ENCODE measurements at regions not wholly inside any gene's neighbourhood (a gene's known extent, or its start where the extent isn't known, plus 50 kb on each side); places are given as distances from the start of the nearest gene placed in this dataset.

DNA sequence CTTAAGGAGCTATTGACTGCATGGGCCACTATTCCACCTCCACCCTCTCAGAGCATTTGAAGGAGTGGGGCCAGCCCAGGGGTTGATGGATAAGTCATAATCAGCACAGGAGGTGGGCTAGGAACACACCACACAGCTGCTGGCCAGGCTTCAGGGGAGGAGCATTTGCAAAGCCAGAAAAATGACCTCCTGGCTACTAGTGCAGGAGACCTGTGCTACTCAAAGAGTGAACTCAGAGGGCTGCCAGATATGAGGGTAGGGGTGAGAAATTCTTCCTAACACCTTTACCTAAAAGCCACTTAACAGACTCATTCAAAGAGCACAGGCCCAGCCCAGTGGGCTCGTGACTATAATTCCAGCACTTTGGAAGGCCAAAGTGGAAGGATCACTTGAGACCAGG lies 210.8 kb downstream of the TBXT start (continued):
- TF ChIP-seq SMAD9 (CRISPR knock-in tag; IDR thresholded peaks at IDR 0.05) (no peak), TOPORS (CRISPR knock-in tag; IDR thresholded peaks at IDR 0.05) (no peak)

DNA sequence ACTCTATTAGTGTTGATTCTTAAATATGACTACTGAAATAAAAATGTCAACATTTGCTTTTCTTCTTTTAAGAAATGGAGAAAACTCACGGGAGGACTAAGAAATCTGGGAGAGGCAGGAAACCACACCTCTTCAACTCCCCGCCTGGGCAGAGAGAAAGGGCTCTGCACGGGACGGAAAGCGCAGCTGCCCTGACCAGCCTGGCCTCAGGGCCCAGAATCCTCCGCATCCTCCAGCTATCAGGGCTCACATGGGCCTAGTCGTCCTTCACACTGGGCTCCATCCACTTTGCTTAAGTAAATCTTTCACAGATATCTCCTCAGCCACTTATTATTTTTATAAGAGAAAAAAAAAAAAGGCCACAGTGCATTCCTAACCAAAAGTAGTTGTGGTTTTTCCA lies 215.1 kb downstream of the TBXT start:
- Histone ChIP-seq H3K9ac (ENCODE audit: insufficient read depth, low read depth, low read length) (no peak overlapping the region), H3K36me3 (replicated peaks in 1 of 2; ENCODE audit: control insufficient read depth in 1 of 2, insufficient read depth in 2 of 2, low read length in 2 of 2) (no peaks in the 10 kb centered on the region), H2AFZ (ENCODE audit: low read length) (no peak overlapping the region), H3K4me3 (replicated peaks in 1 of 3; ENCODE audit: insufficient read depth in 1 of 3, low read depth in 2 of 3, low read length in 3 of 3) (no peak overlapping the region), H3K4me1 (ENCODE audit: insufficient read depth, low read length) (no peaks in the 10 kb centered on the region), H3K27me3 (ENCODE audit: control insufficient read depth in 1 of 2, insufficient read depth in 2 of 2, low read length in 2 of 2) (peaks cover 3 to 25% of the 10 kb centered on the region in 2 experiments; a peak in 2 of 5 replicates), H4K20me1 (ENCODE audit: insufficient read depth, low read length) (no peaks in the 10 kb centered on the region), H3K9me3 (ENCODE audit: low read length) (no peaks in the 10 kb centered on the region), H3K27ac (ENCODE audit: extremely low read length, insufficient read depth, low read length) (no peak overlapping the region), H3K79me2 (ENCODE audit: insufficient read depth, low read length) (no peaks in the 10 kb centered on the region), H3K4me2 (ENCODE audit: low read depth, low read length) (no peak overlapping the region)
- POLR2A ChIA-PET, result no interaction called here
- BruUV-seq (replicated peaks), result no TSS peak
- no peak for ATAC-seq
- FAIRE-seq, result no peak
- DNase-seq (ENCODE audit: low spot score), result no peak
- intact Hi-C loops (cut with micrococcal nuclease; ENCODE audit: unreplicated experiment), result no loop called here
- CTCF ChIA-PET (ENCODE audit: low intra/inter-chr PET ratio, low total read pairs), result no interaction called here
- WGBS (ENCODE audit: low lambda C conversion rate), result 47% methylated on average over 7 of the region's 7 CpGs
- TF ChIP-seq, protein P1, sequence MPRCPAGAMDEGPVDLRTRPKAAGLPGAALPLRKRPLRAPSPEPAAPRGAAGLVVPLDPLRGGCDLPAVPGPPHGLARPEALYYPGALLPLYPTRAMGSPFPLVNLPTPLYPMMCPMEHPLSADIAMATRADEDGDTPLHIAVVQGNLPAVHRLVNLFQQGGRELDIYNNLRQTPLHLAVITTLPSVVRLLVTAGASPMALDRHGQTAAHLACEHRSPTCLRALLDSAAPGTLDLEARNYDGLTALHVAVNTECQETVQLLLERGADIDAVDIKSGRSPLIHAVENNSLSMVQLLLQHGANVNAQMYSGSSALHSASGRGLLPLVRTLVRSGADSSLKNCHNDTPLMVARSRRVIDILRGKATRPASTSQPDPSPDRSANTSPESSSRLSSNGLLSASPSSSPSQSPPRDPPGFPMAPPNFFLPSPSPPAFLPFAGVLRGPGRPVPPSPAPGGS (CRISPR knock-in tag; IDR thresholded peaks at IDR 0.05), result no peak
- TF ChIP-seq, protein P2, sequence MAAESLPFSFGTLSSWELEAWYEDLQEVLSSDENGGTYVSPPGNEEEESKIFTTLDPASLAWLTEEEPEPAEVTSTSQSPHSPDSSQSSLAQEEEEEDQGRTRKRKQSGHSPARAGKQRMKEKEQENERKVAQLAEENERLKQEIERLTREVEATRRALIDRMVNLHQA (CRISPR knock-in tag; IDR thresholded peaks at IDR 0.05), result no peak
- TF ChIP-seq ZNF564 (CRISPR knock-in tag; IDR thresholded peaks at IDR 0.05), result no peak
- TF ChIP-seq ZNF614 (CRISPR knock-in tag; IDR thresholded peaks at IDR 0.05; ENCODE audit: borderline replicate concordance), result no peak
- no peak for TF ChIP-seq SNRNP70 (IDR thresholded peaks at IDR 0.05; ENCODE audit: low read depth, low read length)
- no peak for TF ChIP-seq ZNF780A (CRISPR knock-in tag; IDR thresholded peaks at IDR 0.05)
- no peak for TF ChIP-seq ZSCAN25 (CRISPR knock-in tag; IDR thresholded peaks at IDR 0.05)
- TF ChIP-seq PAF1 (CRISPR knock-in tag; IDR thresholded peaks at IDR 0.05), result no peak
- TF ChIP-seq, protein P3, sequence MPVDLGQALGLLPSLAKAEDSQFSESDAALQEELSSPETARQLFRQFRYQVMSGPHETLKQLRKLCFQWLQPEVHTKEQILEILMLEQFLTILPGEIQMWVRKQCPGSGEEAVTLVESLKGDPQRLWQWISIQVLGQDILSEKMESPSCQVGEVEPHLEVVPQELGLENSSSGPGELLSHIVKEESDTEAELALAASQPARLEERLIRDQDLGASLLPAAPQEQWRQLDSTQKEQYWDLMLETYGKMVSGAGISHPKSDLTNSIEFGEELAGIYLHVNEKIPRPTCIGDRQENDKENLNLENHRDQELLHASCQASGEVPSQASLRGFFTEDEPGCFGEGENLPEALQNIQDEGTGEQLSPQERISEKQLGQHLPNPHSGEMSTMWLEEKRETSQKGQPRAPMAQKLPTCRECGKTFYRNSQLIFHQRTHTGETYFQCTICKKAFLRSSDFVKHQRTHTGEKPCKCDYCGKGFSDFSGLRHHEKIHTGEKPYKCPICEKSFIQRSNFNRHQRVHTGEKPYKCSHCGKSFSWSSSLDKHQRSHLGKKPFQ (CRISPR knock-in tag; IDR thresholded peaks at IDR 0.05; ENCODE audit: insufficient replicate concordance), result no peak
- TF ChIP-seq ZNF703 (CRISPR knock-in tag; IDR thresholded peaks at IDR 0.05; ENCODE audit: borderline replicate concordance), result no peak
- TF ChIP-seq ZNF772 (CRISPR knock-in tag; IDR thresholded peaks at IDR 0.05), result no peak
- TF ChIP-seq, protein P4, sequence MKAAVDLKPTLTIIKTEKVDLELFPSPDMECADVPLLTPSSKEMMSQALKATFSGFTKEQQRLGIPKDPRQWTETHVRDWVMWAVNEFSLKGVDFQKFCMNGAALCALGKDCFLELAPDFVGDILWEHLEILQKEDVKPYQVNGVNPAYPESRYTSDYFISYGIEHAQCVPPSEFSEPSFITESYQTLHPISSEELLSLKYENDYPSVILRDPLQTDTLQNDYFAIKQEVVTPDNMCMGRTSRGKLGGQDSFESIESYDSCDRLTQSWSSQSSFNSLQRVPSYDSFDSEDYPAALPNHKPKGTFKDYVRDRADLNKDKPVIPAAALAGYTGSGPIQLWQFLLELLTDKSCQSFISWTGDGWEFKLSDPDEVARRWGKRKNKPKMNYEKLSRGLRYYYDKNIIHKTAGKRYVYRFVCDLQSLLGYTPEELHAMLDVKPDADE (CRISPR knock-in tag; IDR thresholded peaks at IDR 0.05), result no peak
- no peak for TF ChIP-seq ZNF607 (CRISPR knock-in tag; IDR thresholded peaks at IDR 0.05; ENCODE audit: borderline replicate concordance)
- TF ChIP-seq JUNB (CRISPR knock-in tag; IDR thresholded peaks at IDR 0.05; ENCODE audit: borderline replicate concordance), result no peak
- no peak for TF ChIP-seq MATR3 (CRISPR knock-in tag; IDR thresholded peaks at IDR 0.05)
- TF ChIP-seq KLF11 (CRISPR knock-in tag; IDR thresholded peaks at IDR 0.05), result no peak
- in situ Hi-C loops (cut with HindIII; ENCODE audit: extremely low pct_ligation_motif_present, low pct_unique_long_range_greater_than_20kb), result no loop called here
